Calu3 (cell line): ENCODE measurements at regions not wholly inside any gene's neighbourhood (a gene's known extent, or its start where the extent isn't known, plus 50 kb on each side); places are given as distances from the start of the nearest gene placed in this dataset.

ENCODE experiments used
- BruUV-seq: library from RNA; stranded (reverse); fragments of 400-500 nt; replicated peaks from 2 replicates; lab custom pipeline; 2021; lab: Mats Ljungman, UMichigan
- CTCF ChIA-PET: fragments of 300-600 bp; sonication (Branson Sonifier 250); formaldehyde crosslinking; loops from one replicate; lab custom pipeline; 2022; ENCODE audit warnings: antibody characterized with exemption; lab: Charles Lee
- DNase-seq: peaks from one replicate; pipeline ENCODE4 v3.0.0; 2022
- H3K27ac Mint-ChIP-seq: one replicate; pipeline ENCODE4 v1.8.0; 2022; ENCODE audit warnings: mixed read lengths; ENCODE audit not compliant: unreplicated experiment
- H3K27me3 Mint-ChIP-seq: one replicate; pipeline ENCODE4 v1.8.0; 2022; ENCODE audit warnings: mixed read lengths; ENCODE audit not compliant: unreplicated experiment
- H3K36me3 Mint-ChIP-seq: one replicate; pipeline ENCODE4 v1.8.0; 2022; ENCODE audit warnings: mild to moderate bottlenecking, moderate library complexity, mixed read lengths; ENCODE audit not compliant: insufficient read depth, unreplicated experiment
- H3K4me1 Mint-ChIP-seq: one replicate; pipeline ENCODE4 v1.8.0; 2022; ENCODE audit warnings: mild to moderate bottlenecking, low read depth, mixed read lengths; ENCODE audit not compliant: unreplicated experiment
- H3K4me3 Mint-ChIP-seq: one replicate; pipeline ENCODE4 v1.8.0; 2022; ENCODE audit warnings: mild to moderate bottlenecking, low read depth, moderate library complexity, mixed read lengths; ENCODE audit not compliant: unreplicated experiment
- H3K9me3 Mint-ChIP-seq: one replicate; pipeline ENCODE4 v1.8.0; 2022; ENCODE audit warnings: low read depth, mixed read lengths; ENCODE audit not compliant: unreplicated experiment
- intact Hi-C: fragments of 100-400 bp; cut with micrococcal nuclease; formaldehyde crosslinking; loops from one replicate; pipeline ENCODE4 v1.10.0; 2022; ENCODE audit not compliant: unreplicated experiment
- TF ChIP-seq, protein P1 (sequence below): fragments of 200-600 bp; IDR thresholded peaks from one replicate; pipeline ENCODE4 v1.8.0; 2022; ENCODE audit warnings: antibody characterized with exemption; ENCODE audit not compliant: unreplicated experiment

DNA sequence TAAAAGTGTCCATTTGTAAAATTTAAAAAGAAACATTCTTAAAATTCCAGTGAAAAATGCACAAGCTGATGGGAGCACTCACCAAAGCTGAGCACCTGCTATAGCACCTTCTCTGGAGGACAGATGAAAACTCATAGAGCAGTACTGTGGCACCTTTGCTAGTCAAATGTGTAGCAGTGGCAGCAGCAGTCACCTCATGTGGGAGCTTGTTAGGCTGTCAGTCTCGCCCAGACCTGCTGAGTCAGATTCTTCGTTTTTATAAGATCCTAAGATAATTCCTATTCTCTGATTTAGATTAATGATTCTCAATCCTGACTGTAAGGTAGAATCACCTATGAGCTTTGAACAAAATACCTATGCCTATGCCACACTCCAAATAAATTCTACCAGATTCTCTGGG, 325.8 kb downstream of the RPL10L start:
- CTCF ChIA-PET: no interaction called here
- Mint-ChIP-seq H3K9me3 (peaks cover 5% of the 10 kb centered on the region), H3K27me3 (no peaks in the 10 kb centered on the region), H3K36me3 (no peaks in the 10 kb centered on the region), H3K4me1 (peaks cover 11% of the 10 kb centered on the region), H3K4me3 (no peak overlapping the region), H3K27ac (no peak overlapping the region)
- BruUV-seq: no TSS peak
- intact Hi-C loops: no loop called here
- TF ChIP-seq, protein P1, sequence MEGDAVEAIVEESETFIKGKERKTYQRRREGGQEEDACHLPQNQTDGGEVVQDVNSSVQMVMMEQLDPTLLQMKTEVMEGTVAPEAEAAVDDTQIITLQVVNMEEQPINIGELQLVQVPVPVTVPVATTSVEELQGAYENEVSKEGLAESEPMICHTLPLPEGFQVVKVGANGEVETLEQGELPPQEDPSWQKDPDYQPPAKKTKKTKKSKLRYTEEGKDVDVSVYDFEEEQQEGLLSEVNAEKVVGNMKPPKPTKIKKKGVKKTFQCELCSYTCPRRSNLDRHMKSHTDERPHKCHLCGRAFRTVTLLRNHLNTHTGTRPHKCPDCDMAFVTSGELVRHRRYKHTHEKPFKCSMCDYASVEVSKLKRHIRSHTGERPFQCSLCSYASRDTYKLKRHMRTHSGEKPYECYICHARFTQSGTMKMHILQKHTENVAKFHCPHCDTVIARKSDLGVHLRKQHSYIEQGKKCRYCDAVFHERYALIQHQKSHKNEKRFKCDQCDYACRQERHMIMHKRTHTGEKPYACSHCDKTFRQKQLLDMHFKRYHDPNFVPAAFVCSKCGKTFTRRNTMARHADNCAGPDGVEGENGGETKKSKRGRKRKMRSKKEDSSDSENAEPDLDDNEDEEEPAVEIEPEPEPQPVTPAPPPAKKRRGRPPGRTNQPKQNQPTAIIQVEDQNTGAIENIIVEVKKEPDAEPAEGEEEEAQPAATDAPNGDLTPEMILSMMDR: no peak
- DNase-seq: no peak

DNA sequence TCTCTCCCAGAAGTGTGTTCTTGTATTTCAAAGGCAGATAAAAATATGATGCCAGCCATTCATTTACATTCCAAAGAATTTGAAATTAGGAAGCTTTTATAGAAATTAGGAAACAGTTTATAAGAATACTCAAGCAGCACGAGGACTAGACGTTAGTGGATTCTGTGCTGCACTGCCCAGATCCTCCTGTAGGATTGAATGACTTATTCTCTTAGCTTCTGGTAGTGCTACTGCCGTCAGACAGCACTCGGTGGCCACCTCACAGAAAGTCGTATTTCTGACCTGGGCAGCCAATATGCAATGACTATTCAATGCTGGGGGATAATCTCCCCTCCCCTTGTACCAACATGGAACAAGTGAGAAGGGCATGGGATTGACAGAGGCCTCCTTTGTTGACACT, 326.4 kb downstream of the RPL10L start:
- no peak for DNase-seq
- intact Hi-C loops: no loop called here
- CTCF ChIA-PET: no interaction called here
- Mint-ChIP-seq H3K36me3 (no peaks in the 10 kb centered on the region), H3K9me3 (peaks cover 5% of the 10 kb centered on the region), H3K27me3 (no peaks in the 10 kb centered on the region), H3K4me3 (no peak overlapping the region), H3K27ac (no peak overlapping the region), H3K4me1 (peaks cover 11% of the 10 kb centered on the region)
- BruUV-seq: no TSS peak
- TF ChIP-seq, protein P1: no peak

DNA sequence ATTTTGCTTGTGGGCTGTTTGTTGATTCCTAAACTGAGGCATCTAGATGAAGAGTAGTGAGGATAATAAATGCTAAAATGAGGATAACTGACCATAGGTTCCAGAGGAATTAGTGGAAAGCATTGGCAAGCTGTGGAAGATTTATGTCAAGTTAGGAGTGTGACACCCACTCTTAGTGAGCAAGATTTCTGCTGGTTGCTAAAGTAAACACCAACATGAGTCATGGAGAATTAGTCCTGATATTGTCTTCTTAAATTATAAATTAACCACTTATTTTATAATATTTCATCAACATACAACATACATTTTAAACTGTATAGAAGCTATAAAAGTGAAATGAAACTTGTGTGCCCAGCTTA, 328.2 kb downstream of the RPL10L start:
- no peak overlapping the region for H3K4me3 Mint-ChIP-seq
- CTCF ChIA-PET: no interaction called here
- H3K27me3 Mint-ChIP-seq: no peaks in the 10 kb centered on the region
- H3K4me1 Mint-ChIP-seq: peaks cover 11% of the 10 kb centered on the region
- TF ChIP-seq, protein P1: no peak
- peaks cover 5% of the 10 kb centered on the region for H3K9me3 Mint-ChIP-seq
- DNase-seq: no peak
- intact Hi-C loops: no loop called here
- BruUV-seq: no TSS peak
- no peaks in the 10 kb centered on the region for H3K36me3 Mint-ChIP-seq
- no peak overlapping the region for H3K27ac Mint-ChIP-seq

DNA sequence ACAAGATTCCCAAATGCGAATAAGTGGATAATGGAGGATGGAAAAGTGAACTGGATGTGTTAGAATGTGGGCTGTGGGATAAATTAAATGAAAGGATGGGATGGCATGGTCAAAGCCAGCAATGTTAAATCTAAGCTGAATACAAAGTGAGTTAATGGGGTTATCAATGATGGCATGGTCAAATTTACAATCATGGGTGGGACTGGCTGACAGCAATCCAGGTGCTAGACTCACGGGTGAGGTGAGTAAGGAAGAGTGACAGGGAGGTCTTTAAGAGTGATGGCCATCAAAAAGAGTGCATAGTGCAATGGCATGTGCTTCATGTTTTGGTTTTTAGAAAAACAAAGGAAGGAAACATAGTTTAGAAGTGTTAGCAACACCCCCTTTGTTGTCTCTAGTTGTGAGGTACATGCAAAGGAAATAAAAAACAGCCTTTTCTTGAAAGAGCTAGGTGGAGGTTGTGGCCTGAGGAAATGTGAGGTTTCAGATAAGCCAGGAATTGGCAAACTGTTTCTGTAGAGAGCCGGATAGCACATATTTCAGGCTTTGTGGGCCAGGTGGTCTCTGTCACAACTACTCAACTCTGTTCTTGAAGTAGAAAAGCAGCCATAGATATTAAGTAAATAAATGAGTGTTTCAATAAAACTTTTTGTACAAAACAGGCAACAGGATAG, 328.7 kb downstream of the RPL10L start:
- no TSS peak for BruUV-seq
- CTCF ChIA-PET: no interaction called here
- H3K27me3 Mint-ChIP-seq: no peaks in the 10 kb centered on the region
- TF ChIP-seq, protein P1: no peak
- DNase-seq: no peak
- intact Hi-C loops: no loop called here
- H3K27ac Mint-ChIP-seq: no peak overlapping the region
- H3K9me3 Mint-ChIP-seq: peaks cover 5% of the 10 kb centered on the region
- peaks cover 11% of the 10 kb centered on the region for H3K4me1 Mint-ChIP-seq
- no peak overlapping the region for H3K4me3 Mint-ChIP-seq
- H3K36me3 Mint-ChIP-seq: no peaks in the 10 kb centered on the region
